Mammary epithelial cell (primary cell): ENCODE measurements at regions not wholly inside any gene's neighbourhood (a gene's known extent, or its start where the extent isn't known, plus 50 kb on each side); places are given as distances from the start of the nearest gene placed in this dataset.

Experiments
- CTCF ChIP-seq, 2 donors: IDR thresholded peaks in 1 of 2; conservative IDR thresholded peaks in 1 of 2; 2 replicates each; pipeline ENCODE4 v1.5.1; 2011 to 2012; ENCODE audit warnings: inconsistent platforms in 2 of 2, low read length in 2 of 2, mild to moderate bottlenecking in 2 of 2, control low read depth in 1 of 2, low read depth in 1 of 2; ENCODE audit not compliant: insufficient read depth in 1 of 2; ENCODE audit errors: extremely low read depth in 1 of 2
- EZH2 ChIP-seq: IDR thresholded peaks from 2 replicates; pipeline ENCODE4 v1.6.1; 2012; ENCODE audit warnings: low read length, inconsistent platforms, borderline replicate concordance

- TF ChIP-seq CTCF (conservative IDR thresholded peaks at IDR 0.05 in 1 of 2, IDR thresholded peaks at IDR 0.05 in 1 of 2; ENCODE audit: extremely low read depth in 1 of 2, insufficient read depth in 1 of 2, low read depth in 1 of 2, low read length in 2 of 2), result no peak
- no peak for TF ChIP-seq EZH2
Measured at GRCh38 chr11:37404231-37404630, 806.2 kb upstream of the RAG2 start.
